UCSD-AML1 (cell line): ENCODE measurements at regions not wholly inside any gene's neighbourhood (a gene's known extent, or its start where the extent isn't known, plus 50 kb on each side); places are given as distances from the start of the nearest gene placed in this dataset.

Source experiments
- DNase-seq: peaks from one replicate; lab custom pipeline; 2025; ENCODE audit not compliant: unreplicated experiment; lab: John Stamatoyannopoulos, UW

DNA sequence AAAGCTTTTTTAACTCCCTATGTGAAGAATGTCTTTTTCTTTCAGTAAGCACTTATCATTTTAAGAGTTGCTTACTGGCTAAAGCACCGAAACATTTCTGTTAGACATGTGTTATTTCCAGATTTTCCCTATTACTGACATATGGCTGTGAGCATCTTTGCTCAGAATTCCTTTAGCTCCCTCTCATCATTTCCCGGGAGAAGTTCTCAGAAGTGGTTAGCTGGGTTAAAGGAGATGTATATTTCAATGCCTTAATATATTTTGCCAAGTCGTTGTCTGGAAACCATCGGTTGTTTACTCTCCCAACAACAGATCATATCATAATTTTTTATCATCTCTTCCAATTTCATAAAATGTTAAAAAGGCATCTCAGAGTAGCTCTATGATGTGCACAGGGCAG lies 396.5 kb downstream of the OCA2 start:
- no peak for DNase-seq

GRCh38 chr15:27701956-27702355 lies 397.2 kb downstream of the OCA2 start:
- no peak for DNase-seq

GRCh38 chr15:27701014-27701413 lies 398.1 kb downstream of the OCA2 start:
- DNase-seq: no peak

DNA sequence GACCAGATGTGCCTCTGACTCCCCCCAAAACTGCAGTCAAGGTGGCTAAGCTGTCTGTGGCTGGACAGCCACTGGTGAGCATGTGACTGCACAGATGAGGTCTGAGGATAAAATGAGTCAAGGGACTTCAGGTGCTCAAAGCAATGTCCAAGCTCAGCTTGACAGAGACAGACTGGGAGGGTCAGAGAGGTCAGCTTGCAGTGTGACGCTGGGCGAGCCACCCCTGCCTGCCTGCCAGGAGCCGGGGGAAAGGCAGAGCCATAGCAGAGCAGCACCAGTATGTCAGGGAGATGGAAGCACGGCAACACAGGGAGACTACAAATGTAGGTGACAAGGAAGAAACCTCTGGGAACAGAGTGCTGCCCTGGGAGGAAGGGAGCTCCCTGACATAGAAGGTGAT lies 399.4 kb downstream of the OCA2 start:
- no peak for DNase-seq

DNA sequence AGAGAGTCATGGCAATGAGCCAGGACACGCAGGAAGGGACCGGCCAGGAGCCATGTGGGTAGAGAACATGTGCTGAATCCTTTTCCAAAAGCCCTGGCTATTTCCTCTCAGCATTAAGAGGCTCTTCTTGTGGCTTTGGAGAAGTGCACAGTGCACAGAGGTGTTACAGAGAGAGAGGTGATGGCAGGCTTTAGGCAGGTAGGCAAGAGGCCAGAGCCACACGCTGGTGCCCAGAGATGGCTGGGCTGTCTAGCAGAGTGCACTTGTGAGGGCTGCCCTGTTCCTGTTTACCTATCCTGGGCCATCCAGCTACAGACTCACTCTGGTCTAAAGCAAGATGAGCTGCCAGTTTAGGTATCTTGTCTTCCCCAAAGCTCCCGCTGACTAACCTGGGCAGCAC lies 402.6 kb downstream of the OCA2 start:
- no peak for DNase-seq

GRCh38 chr15:27695726-27696125 lies 403.4 kb downstream of the OCA2 start:
- no peak for DNase-seq

DNA sequence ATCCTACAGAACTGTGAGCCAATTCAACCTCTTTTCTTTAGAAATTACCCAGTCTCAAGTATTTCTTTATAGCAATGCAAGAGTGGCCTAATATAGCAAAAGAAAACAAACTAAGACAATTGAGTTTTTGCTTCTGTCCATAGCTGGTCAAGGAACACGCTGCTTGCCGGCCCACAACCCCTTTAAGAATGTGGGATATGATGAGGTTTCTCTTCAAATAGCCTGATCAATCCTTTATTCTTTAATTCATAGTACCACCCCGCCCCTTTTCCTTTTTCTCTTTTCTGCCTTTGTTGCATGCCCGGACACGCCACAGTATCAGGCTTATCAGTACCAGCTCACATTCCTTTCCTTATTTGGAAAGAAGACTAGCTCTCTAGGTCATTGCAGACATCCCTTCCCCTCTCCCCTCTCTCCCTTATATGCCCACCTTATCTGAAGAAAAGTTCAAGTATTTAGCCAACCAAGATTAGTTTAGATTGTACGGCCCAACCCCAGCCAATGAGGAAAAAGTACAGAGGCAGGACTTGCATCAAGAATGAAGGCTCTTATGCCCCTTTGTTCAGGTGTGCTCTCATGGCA lies 404.5 kb downstream of the OCA2 start:
- no peak for DNase-seq

DNA sequence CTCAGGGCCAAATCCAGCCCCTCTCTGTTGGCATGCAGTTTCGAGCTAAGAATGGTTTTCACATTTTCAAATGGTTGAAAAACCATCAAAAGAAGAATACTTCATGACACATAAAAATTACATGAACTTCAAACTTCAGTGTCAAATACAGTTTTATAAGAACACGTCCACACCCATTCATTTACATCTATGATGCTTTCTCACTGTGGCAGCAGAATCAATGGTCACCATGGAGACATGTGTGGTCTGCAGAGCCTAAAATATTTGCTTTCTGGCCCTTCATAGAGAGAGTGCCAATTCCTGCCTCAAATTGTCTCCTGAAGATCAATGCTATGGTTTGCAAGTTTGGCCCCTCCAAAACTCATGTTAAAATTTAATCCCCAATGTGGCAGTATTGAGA lies 405.8 kb downstream of the OCA2 start:
- no peak for DNase-seq

GRCh38 chr15:27692438-27692837 lies 406.7 kb downstream of the OCA2 start:
- DNase-seq: no peak

GRCh38 chr15:27690290-27690689 lies 408.8 kb downstream of the OCA2 start:
- DNase-seq: no peak

- DNase-seq: no peak
These were observed 412.1 kb downstream of the OCA2 start for GRCh38 chr15:27686971-27687370.

DNA sequence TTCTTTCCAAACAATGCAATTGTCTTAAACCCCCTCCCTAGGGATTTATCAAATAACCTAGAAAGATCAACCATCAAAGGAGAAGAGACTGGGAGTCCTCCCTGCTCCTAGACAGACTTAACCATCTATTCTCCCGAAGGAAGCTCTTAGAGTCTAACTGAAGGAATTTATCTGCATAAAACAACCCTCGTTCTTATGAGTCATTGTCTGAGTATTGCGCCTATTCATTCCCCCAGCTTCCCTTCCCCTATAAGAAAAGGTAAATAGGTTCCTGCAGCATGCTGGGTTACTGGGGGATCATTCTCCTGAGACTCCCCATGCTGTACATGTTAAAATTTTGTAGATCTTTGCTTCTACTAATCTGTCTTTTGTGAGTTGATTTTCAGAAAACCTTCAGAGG lies 412.7 kb downstream of the OCA2 start:
- DNase-seq: no peak

DNA sequence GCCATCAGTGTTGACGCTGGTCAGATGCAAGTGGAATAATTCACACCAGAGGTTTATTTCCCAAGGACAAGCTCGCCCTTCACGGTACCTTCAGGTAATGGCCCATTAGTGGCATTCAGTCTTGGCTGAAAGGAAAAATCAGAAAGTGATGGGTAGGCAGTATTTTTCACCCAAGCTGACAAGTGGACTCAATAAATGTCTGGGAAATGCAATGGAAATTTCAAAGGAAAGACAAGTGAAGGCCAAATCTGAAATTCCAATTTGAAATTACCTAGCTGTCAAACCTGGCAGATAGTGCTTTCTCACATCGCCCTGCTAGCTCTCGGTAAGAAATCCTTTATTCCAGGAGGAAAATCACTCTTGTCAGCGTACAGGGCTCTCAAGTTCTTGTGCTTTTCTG lies 413.5 kb downstream of the OCA2 start:
- DNase-seq: no peak

DNA sequence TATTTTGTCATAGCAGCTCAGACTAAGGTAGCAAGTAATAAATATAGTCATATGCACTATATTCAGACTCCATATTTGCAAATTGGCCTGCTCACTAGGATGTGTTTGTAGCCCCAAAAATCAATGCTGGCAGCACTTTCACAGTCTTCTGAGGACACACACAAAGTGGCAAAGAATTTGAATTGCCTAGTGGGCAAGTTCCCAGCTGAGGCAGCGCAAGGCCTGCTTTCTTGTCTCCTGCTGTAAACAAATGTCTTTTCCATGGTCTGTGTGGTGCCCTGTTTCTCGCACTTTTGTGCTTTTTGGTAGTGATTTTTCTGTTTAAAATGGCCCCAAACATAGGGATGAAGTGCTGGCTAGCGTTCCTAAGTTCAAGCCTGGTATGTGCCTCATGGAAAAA lies 416.0 kb downstream of the OCA2 start:
- no peak for DNase-seq

DNA sequence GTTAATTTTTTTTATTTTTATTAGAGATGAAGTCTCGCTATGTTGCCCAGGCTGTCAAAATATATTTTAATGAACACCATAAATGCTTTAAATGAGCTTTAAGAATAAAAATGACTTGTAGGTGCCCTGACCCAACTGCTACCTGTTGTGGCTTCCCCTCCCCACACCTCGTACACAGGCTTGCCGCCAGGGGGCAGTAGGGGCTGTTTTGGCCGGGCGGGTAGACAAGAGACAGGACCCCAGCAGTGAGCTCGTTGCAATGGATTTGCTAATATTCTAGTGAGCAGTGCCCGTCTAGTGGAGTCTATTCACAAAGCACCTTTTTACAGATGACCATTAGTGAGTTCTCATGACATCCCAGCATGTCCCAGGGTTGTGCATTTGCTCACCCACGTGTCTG lies 418.1 kb downstream of the OCA2 start:
- DNase-seq: peak; percentile 13

DNA sequence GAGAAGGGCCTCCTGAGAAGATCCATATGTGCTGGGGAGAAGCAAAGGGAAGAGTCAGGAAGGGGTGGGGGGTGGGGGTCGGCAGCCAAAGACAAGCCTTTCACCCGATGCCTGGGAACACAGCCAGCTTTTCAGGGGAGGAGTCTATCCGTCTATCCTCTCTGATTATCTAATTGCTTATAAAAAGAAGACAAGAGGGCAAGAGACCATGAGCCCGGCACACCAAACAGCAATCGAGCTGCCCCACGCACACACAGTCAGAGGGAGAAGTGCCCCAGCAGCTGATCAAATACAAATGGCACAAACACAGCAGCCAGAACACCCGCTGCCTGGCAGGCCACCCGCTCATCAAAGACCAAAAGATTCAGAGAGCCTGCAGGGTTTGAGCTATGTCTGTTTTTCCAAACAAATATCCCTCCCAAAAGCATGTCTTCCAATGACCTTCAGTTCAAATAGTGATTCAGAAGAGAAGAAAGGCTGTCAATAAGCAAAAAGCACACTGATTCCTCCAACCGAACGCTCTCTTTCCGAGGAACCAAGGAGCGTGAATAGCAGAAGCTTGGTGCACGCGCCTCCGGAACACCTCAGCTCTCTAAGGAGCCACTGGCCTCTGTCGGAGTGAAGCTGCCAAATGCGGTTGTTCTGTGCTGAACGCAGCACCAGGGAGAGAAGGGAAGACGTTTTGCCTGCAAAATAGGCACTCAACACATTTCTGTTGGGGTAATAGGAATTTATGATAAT lies 419.2 kb downstream of the OCA2 start:
- no peak for DNase-seq

DNA sequence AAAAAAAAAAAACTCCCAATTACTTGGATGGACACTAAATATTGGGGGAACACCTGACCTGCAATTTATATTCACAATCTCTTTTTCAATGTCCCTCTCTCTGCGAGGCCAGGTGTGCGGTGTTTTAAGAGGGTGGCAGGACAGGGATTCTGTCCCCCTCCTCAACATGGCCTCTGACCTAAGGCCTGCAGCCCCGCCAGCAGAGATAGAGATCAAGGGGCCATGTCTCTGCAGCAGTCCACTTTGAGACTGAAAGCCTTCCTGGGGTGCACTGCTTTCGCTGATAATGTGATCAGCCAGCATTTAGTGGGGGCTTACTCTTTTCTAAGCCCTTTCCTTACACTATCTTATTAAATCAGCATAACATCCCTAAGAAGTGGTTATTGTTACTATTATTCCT lies 419.9 kb downstream of the OCA2 start:
- no peak for DNase-seq

DNA sequence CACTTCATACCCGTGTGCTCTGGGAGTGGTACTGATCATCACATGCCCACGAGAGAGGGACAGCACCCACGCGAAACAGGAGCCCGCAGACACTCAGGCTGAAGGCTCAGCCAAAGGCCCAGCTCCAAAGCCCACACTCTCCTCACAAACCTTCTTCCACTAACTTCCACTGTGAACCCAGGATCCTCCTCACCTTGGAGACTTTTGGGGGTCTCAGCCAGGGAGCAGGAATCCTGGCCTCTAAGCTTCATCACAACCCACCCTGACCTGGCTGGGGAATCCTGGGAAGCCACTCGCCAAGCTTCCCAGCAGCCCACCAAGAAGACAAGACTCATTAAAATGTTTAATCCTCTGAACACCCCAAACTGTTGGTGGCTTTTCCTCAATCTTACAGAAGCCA lies 421.2 kb downstream of the OCA2 start:
- DNase-seq: no peak

DNA sequence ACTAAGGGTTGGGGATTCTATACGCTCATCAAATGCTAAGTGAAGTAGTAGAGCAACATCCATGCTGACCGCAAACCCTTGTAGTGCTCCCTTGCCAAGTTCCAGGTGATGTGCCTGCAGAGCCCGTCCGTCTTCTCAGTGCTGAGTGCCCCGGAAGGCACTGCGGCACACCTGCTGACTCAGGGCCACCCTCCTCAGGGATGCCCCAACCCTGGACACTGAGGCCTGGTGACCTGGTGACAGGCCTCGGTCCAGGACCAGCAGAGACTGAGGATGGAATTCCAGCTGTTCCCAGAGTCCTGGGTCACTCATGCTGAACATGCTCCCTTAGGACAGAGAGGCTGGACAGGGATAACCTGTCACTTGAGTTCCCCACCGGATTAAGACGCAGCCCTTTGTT lies 422.5 kb downstream of the OCA2 start:
- no peak for DNase-seq

- DNase-seq: no peak
These were observed 423.5 kb downstream of the OCA2 start for GRCh38 chr15:27675571-27675970.

DNA sequence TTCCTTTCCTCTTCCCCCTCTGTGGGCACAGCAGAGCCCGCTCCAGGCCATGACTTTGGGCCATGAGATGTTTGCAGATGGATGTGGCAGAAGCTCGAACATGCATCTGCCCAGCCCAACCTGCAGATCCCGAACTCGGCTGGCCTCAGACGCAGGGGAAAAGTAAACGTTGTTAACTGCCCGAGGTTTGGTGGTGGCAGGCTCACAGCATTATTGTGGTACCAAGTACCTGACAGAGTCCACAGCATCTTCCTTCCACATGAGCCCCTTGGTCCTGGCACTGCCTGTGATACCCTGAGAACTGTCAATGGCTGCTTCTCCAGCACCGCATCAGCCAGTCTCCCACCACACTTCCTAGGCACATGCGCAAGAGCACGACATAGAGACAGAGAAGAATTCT lies 424.3 kb downstream of the OCA2 start:
- DNase-seq: no peak

DNA sequence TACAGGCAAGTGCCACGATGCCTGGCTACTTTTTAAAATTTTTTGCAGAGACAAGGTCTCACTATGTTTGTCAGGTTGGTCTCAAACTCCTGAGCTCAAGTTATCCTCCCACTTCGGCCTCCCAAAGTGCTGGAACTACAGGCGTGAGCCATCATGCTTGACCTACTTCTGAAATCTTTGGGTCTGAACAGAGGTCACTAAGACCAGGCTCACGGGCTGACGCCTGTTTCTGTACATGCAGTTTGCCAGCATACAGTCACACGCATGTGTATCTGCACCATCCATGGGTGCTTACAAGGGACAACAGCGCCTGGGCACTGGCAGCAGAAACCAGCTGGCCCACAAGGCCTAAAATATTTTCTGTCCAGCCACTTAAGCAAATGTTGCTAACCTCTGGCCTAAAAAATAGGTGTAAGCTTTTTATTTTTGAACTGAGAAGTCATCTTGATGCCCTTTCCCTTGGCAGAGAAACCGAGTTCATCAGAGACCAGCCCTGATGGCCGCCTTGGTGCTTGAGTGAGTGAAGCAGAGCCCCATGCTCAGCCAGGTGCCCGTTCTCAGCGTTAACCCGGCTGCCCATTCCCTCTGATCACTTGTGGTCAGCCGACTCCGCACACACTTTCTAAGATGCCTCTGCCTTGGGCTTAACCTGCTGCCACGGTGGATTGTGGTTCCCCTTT lies 425.2 kb downstream of the OCA2 start:
- DNase-seq: no peak

DNA sequence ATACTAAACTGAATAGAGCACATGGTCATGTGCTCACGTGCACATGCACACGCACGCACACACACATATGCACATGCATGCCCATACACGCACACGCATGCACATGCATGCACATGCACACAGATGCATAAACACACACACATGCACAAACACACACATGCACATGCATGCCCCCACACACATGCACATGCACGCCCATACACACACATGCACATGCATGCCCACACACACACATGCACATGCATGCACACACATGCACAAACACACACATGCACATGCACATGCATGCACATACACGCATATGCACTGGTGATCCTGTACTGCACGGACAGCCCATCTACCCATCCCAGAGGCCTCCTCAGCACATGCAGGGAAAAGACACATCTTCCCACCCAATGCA lies 426.6 kb downstream of the OCA2 start:
- DNase-seq: no peak
